PC-3 (cell line): ENCODE measurements at regions not wholly inside any gene's neighbourhood (a gene's known extent, or its start where the extent isn't known, plus 50 kb on each side); places are given as distances from the start of the nearest gene placed in this dataset.

Experiments used
- ATAC-seq: fragments of 200-7000 bp; cut with Tn5 transposase; 2 replicates; pipeline ENCODE4 v1.9.1; 2020; ENCODE audit warnings: mild to moderate bottlenecking, moderate library complexity
- BruUV-seq: library from RNA; stranded (reverse); fragments of 400-500 nt; replicated peaks from 2 replicates; lab custom pipeline; 2021; lab: Mats Ljungman, UMichigan
- CTCF ChIA-PET: fragments of 300-600 bp; sonication (Branson Sonifier 250); formaldehyde crosslinking; loops from one replicate; lab custom pipeline; 2022; ENCODE audit warnings: antibody characterized with exemption; lab: Charles Lee
- POLR2A ChIA-PET: fragments of 300-600 bp; sonication (Branson Sonifier 250); formaldehyde crosslinking; loops from one replicate; lab custom pipeline; 2022; ENCODE audit warnings: antibody characterized with exemption; ENCODE audit not compliant: unreplicated experiment; lab: Charles Lee
- DNase-seq: peaks from one replicate; pipeline ENCODE4 v3.0.0-alpha.2; 2015
- H2AFZ ChIP-seq: fragments of 300-600 bp; sonication (generic); 2 replicates; pipeline ENCODE4 v1.6.0; 2016; ENCODE audit warnings: antibody characterized with exemption, low read length
- H3F3A ChIP-seq: fragments of 300-600 bp; sonication (generic); one replicate; pipeline ENCODE4 v1.6.0; 2017; ENCODE audit warnings: antibody characterized with exemption, low read length, control low read depth, mild to moderate bottlenecking; ENCODE audit not compliant: unreplicated experiment
- H3K27ac ChIP-seq: fragments of 300-600 bp; sonication (generic); 2 replicates; pipeline ENCODE4 v1.5.1; 2016; ENCODE audit warnings: mild to moderate bottlenecking, low read length
- H3K27me3 ChIP-seq: fragments of 300-600 bp; sonication (generic); 2 replicates; pipeline ENCODE4 v1.6.1; 2016; ENCODE audit warnings: low read length, mixed read lengths
- H3K36me3 ChIP-seq: fragments of 300-600 bp; sonication (generic); 2 replicates; pipeline ENCODE4 v1.6.1; 2016; ENCODE audit warnings: low read depth, mixed run types, low read length, mixed read lengths
- H3K4me1 ChIP-seq: fragments of 300-600 bp; sonication (generic); 2 replicates; pipeline ENCODE4 v1.5.1; 2016; ENCODE audit warnings: low read length; ENCODE audit not compliant: insufficient read depth
- H3K4me2 ChIP-seq: fragments of 300-600 bp; sonication (generic); 2 replicates; pipeline ENCODE4 v1.6.0; 2016; ENCODE audit warnings: low read length
- H3K4me3 ChIP-seq: fragments of 300-600 bp; sonication (generic); 2 replicates; pipeline ENCODE4 v1.5.1; 2016; ENCODE audit warnings: mild to moderate bottlenecking, low read length, mixed read lengths
- H3K79me2 ChIP-seq: fragments of 300-600 bp; sonication (generic); 2 replicates; pipeline ENCODE4 v1.6.1; 2017; ENCODE audit warnings: low read length, mixed read lengths
- H3K9ac ChIP-seq: fragments of 300-600 bp; sonication (generic); 2 replicates; pipeline ENCODE4 v1.6.0; 2016; ENCODE audit warnings: mild to moderate bottlenecking, low read length
- H3K9me2 ChIP-seq: fragments of 300-600 bp; sonication (generic); replicated peaks from 2 replicates; pipeline ENCODE4 v1.6.1; 2016; ENCODE audit warnings: mixed run types, low read length, mixed read lengths
- H3K9me3 ChIP-seq: fragments of 300-600 bp; sonication (generic); 2 replicates; pipeline ENCODE4 v1.6.1; 2016; ENCODE audit warnings: low read length, mixed read lengths
- H4K20me1 ChIP-seq: fragments of 300-600 bp; sonication (generic); 2 replicates; pipeline ENCODE4 v1.6.1; 2016; ENCODE audit warnings: low read length, mixed read lengths
- EZH2 ChIP-seq: fragments of 300-600 bp; sonication (generic); IDR thresholded peaks from one replicate; pipeline ENCODE4 v1.6.1; 2017; ENCODE audit warnings: antibody characterized with exemption, mild to moderate bottlenecking, low read length; ENCODE audit not compliant: unreplicated experiment
- EZH2phosphoT487 ChIP-seq: fragments of 300-600 bp; sonication (generic); IDR thresholded peaks from 2 replicates; pipeline ENCODE4 v1.6.1; 2018; ENCODE audit warnings: mild to moderate bottlenecking, antibody characterized with exemption, low read length, borderline replicate concordance
- intact Hi-C: fragments of 100-400 bp; cut with micrococcal nuclease; formaldehyde crosslinking; loops from 2 replicates; pipeline ENCODE4 v1.9.0; 2023
- TF ChIP-seq, protein P1 (sequence below): fragments of 300-600 bp; sonication (generic); conservative IDR thresholded peaks from 2 replicates; pipeline ENCODE4 v1.5.1; 2017; ENCODE audit warnings: antibody characterized with exemption, low read depth, mild to moderate bottlenecking, low read length

- TF ChIP-seq EZH2 (no peak), EZH2phosphoT487 (no peak)
- TF ChIP-seq, protein P1, sequence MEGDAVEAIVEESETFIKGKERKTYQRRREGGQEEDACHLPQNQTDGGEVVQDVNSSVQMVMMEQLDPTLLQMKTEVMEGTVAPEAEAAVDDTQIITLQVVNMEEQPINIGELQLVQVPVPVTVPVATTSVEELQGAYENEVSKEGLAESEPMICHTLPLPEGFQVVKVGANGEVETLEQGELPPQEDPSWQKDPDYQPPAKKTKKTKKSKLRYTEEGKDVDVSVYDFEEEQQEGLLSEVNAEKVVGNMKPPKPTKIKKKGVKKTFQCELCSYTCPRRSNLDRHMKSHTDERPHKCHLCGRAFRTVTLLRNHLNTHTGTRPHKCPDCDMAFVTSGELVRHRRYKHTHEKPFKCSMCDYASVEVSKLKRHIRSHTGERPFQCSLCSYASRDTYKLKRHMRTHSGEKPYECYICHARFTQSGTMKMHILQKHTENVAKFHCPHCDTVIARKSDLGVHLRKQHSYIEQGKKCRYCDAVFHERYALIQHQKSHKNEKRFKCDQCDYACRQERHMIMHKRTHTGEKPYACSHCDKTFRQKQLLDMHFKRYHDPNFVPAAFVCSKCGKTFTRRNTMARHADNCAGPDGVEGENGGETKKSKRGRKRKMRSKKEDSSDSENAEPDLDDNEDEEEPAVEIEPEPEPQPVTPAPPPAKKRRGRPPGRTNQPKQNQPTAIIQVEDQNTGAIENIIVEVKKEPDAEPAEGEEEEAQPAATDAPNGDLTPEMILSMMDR: no peak
- Histone ChIP-seq H4K20me1 (no peaks in the 10 kb centered on the region), H3K9me2 (no peaks in the 10 kb centered on the region), H3K9me3 (no peaks in the 10 kb centered on the region), H3K36me3 (no peaks in the 10 kb centered on the region), H3K79me2 (no peaks in the 10 kb centered on the region), H3K4me1 (no peaks in the 10 kb centered on the region), H3K4me3 (no peak overlapping the region), H3F3A (no peaks in the 10 kb centered on the region), H3K4me2 (no peak overlapping the region), H2AFZ (no peak overlapping the region), H3K27ac (no peak overlapping the region), H3K9ac (no peak overlapping the region), H3K27me3 (no peaks in the 10 kb centered on the region)
- POLR2A ChIA-PET: no interaction called here
- ATAC-seq (no peak), DNase-seq (no peak)
- intact Hi-C loops: no loop called here
- BruUV-seq: no TSS peak
- CTCF ChIA-PET: no interaction called here
These were observed 905.3 kb upstream of the INTU start for GRCh38 chr4:126727461-126727860.

GRCh38 chr4:126731062-126731461 is 901.7 kb upstream of the INTU start:
- Histone ChIP-seq H3K9me2 (no peaks in the 10 kb centered on the region), H3K9ac (no peak overlapping the region), H2AFZ (no peak overlapping the region), H3K4me2 (no peak overlapping the region), H3K79me2 (no peaks in the 10 kb centered on the region), H3K27ac (no peak overlapping the region), H4K20me1 (no peaks in the 10 kb centered on the region), H3K9me3 (no peaks in the 10 kb centered on the region), H3K36me3 (no peaks in the 10 kb centered on the region), H3F3A (no peaks in the 10 kb centered on the region), H3K4me1 (no peaks in the 10 kb centered on the region), H3K27me3 (no peaks in the 10 kb centered on the region), H3K4me3 (no peak overlapping the region)
- CTCF ChIA-PET: no interaction called here
- ATAC-seq (no peak), DNase-seq (no peak)
- TF ChIP-seq EZH2: no peak
- no TSS peak for BruUV-seq
- intact Hi-C loops: no loop called here
- POLR2A ChIA-PET: no interaction called here

DNA sequence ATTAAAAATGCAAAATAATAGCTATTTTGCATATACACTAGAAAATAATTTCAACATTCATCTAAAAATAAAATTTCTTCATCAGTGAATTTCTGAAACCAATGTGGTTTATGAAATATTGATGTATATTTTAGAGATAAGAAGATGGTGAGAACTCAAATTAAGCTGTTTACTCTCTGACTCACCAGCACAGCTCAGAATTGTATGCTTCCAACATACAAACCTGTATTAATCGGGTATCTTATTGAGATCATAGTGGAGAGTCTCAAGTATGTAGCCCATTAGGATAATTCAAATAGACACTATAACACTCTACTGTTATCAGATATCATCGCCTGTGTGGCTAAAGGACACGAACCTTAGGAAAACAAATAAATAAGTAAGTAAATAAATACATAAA is 899.5 kb upstream of the INTU start:
- H3K79me2 ChIP-seq: no peaks in the 10 kb centered on the region
- no TSS peak for BruUV-seq
- H3K27ac ChIP-seq: no peak overlapping the region
- H3K4me3 ChIP-seq: no peak overlapping the region
- intact Hi-C loops: no loop called here
- no peaks in the 10 kb centered on the region for H3K36me3 ChIP-seq
- no peaks in the 10 kb centered on the region for H3K27me3 ChIP-seq
- peak; percentile 9 for DNase-seq
- no peak overlapping the region for H3K9ac ChIP-seq
- H4K20me1 ChIP-seq: no peaks in the 10 kb centered on the region
- no peak overlapping the region for H3K4me2 ChIP-seq
- ChIA-PET CTCF (interaction anchor here (0.6 kb wide), 1 partner anchor 20 kb away, joined by 3 read pairs; no protein-coding TSS in a partner anchor), POLR2A (interaction anchor here (0.6 kb wide), 1 partner anchor 72 kb away, joined by 8 read pairs; no protein-coding TSS in a partner anchor)
- TF ChIP-seq, protein P1: no peak
- no peak for TF ChIP-seq EZH2
- no peak for TF ChIP-seq EZH2phosphoT487
- H2AFZ ChIP-seq: no peak overlapping the region
- H3K9me2 ChIP-seq: no peaks in the 10 kb centered on the region
- no peaks in the 10 kb centered on the region for H3K9me3 ChIP-seq
- no peaks in the 10 kb centered on the region for H3F3A ChIP-seq
- peak; percentile 74 for ATAC-seq
- no peaks in the 10 kb centered on the region for H3K4me1 ChIP-seq
